ENCODE measurements at regions not wholly inside any gene's neighbourhood (a gene's known extent, or its start where the extent isn't known, plus 50 kb on each side); places are given as distances from the start of the nearest gene placed in this dataset.

DNA sequence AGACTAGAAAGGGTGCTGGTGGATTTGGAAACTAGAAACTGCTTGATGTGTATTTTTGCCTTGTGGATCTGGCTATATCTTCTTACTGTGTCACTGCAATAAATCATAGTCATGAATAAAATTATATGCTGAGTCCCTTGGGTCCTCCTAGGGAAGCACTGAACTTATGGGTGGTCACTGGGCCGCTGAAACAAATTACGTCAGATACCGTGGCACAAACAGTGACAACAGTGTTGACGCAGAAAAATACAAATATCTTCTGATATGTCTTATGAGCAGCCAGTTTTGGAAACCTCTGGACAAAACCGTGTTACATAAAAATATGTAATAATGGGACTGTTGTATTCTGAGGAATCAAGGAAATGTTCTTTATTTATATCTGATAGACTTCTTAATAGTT, 260.1 kb upstream of the SORCS1 start:
- Histone ChIP-seq H2BK5ac (ENCODE audit: insufficient read length, low read length) (no peak overlapping the region), H4K5ac (ENCODE audit: insufficient read length, low read depth, low read length) (no peak overlapping the region)
- no peak for DNase-seq

More for the DNA sequence above, 260.1 kb upstream of the SORCS1 start:
- H3K4me1 Mint-ChIP-seq, result peaks cover 8 to 14% of the 10 kb centered on the region in 2 experiments
- Histone ChIP-seq H4K20me1 (ENCODE audit: control insufficient read depth, insufficient read depth, insufficient read length) (no peaks in the 10 kb centered on the region), H3K4me1 (ENCODE audit: insufficient read depth, low read length) (no peaks in the 10 kb centered on the region), H3K23ac (ENCODE audit: insufficient read length, low read depth, low read length) (no peak overlapping the region), H3K23me2 (ENCODE audit: insufficient read length, low read depth, low read length, poor library complexity, severe bottlenecking) (no peaks in the 10 kb centered on the region), H3K14ac (ENCODE audit: insufficient read depth, low read length) (no peak overlapping the region), H2AFZ (ENCODE audit: low read length) (no peak overlapping the region), H2BK15ac (ENCODE audit: low read depth, low read length) (no peak overlapping the region), H2BK20ac (ENCODE audit: low read depth, low read length, poor library complexity, severe bottlenecking) (no peak overlapping the region), H3K79me1 (ENCODE audit: insufficient read depth, low read depth, low read length, poor library complexity, severe bottlenecking) (no peaks in the 10 kb centered on the region), H3K79me2 (ENCODE audit: insufficient read depth, low read length) (no peaks in the 10 kb centered on the region), H3T11ph (ENCODE audit: low read length) (no peak overlapping the region), H3K18ac (ENCODE audit: insufficient read length, low read depth, low read length) (no peak overlapping the region), H3K9me3 (ENCODE audit: control insufficient read depth, low read depth, low read length) (no peaks in the 10 kb centered on the region), H2AK5ac (ENCODE audit: insufficient read length, low read length) (no peak overlapping the region), H2BK120ac (ENCODE audit: low read depth, low read length, poor library complexity, severe bottlenecking) (no peak overlapping the region), H3K9ac (ENCODE audit: extremely low read depth, insufficient read length, low read length) (no peak overlapping the region), H3K4ac (ENCODE audit: low read depth, low read length) (no peak overlapping the region), H3K27ac (ENCODE audit: insufficient read length, low read depth, low read length) (no peak overlapping the region), H2BK12ac (ENCODE audit: insufficient read length, low read depth, low read length) (no peak overlapping the region), H3K4me2 (ENCODE audit: insufficient read depth, insufficient read length, low read length) (no peak overlapping the region), H4K8ac (replicated peaks; ENCODE audit: insufficient read length, low read depth, low read length) (no peak overlapping the region), H3K56ac (ENCODE audit: insufficient read length, low read depth, low read length) (no peak overlapping the region), H3K27me3 (ENCODE audit: insufficient read depth, low read length) (no peaks in the 10 kb centered on the region), H4K91ac (ENCODE audit: insufficient read length, low read depth, low read length) (no peak overlapping the region)
- H3K4me3 Mint-ChIP-seq, result no peak overlapping the region
- H3K9me3 Mint-ChIP-seq, result no peaks in the 10 kb centered on the region
- H3K27ac Mint-ChIP-seq, result no peak overlapping the region
- H3K36me3 Mint-ChIP-seq (ENCODE audit: insufficient read depth in 1 of 3, low read depth in 3 of 3), result no peaks in the 10 kb centered on the region
- no CpG with 5 or more reads among the region's 5 CpGs for whole genome bisulfite sequencing (ENCODE audit: extremely low coverage, insufficient read length, low lambda C conversion rate)
- TF ChIP-seq, protein P1, sequence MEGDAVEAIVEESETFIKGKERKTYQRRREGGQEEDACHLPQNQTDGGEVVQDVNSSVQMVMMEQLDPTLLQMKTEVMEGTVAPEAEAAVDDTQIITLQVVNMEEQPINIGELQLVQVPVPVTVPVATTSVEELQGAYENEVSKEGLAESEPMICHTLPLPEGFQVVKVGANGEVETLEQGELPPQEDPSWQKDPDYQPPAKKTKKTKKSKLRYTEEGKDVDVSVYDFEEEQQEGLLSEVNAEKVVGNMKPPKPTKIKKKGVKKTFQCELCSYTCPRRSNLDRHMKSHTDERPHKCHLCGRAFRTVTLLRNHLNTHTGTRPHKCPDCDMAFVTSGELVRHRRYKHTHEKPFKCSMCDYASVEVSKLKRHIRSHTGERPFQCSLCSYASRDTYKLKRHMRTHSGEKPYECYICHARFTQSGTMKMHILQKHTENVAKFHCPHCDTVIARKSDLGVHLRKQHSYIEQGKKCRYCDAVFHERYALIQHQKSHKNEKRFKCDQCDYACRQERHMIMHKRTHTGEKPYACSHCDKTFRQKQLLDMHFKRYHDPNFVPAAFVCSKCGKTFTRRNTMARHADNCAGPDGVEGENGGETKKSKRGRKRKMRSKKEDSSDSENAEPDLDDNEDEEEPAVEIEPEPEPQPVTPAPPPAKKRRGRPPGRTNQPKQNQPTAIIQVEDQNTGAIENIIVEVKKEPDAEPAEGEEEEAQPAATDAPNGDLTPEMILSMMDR (conservative IDR thresholded peaks at IDR 0.05), result no peak
- H3K27me3 Mint-ChIP-seq (ENCODE audit: low read depth), result no peaks in the 10 kb centered on the region

All from H9 (cell line).